GM19438 (cell line): ENCODE measurements at regions not wholly inside any gene's neighbourhood (a gene's known extent, or its start where the extent isn't known, plus 50 kb on each side); places are given as distances from the start of the nearest gene placed in this dataset.
"Not testable (repeated sequence)": the region's sequence is repeated elsewhere in the genome, so short reads cannot be mapped to it uniquely, and the experiment has no call there.

Experiments
- ATAC-seq: cut with Tn5 transposase; IDR thresholded peaks from one replicate; pipeline ENCODE4 v1.9.1; 2021; ENCODE audit warnings: low read depth; ENCODE audit not compliant: unreplicated experiment

DNA sequence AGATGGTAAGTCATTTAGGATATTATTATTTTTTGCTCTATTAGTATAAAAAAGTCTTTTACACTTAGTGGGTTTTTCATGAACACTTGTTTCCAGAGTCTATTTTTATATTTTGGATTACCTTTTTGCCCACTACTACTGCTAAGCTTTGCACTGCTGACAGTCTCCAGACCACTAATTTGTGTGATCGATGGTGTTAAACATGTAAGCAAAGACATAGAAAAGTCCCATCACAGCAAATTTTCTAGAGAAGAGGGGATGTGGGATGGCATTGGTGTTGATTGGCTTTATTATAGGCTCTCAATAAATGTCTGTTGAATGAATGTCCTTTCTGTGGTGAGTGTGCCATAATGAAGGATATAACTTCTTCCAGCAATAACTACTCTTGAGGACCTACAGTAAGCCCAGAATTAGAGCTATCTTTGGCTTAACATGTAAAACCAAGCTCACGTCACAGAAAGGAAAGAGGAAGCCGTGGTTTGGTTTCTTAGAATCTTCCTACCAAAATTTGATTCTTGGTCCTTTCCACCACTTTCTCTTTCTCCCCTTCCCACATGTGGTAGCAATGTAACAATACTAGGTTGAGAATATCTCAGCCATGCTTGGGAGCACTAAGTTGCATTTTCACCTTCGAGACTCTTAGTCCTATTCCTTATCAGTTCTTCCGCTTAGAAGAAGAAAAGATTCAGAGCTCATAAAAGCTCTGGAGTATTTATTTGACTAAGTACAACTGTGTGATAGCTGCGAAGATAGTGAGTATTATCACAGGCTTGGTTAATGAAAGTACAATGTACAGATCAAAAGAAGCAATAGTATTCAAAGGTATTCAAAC is 90.6 kb upstream of the UMPS start:
- no peak for ATAC-seq

DNA sequence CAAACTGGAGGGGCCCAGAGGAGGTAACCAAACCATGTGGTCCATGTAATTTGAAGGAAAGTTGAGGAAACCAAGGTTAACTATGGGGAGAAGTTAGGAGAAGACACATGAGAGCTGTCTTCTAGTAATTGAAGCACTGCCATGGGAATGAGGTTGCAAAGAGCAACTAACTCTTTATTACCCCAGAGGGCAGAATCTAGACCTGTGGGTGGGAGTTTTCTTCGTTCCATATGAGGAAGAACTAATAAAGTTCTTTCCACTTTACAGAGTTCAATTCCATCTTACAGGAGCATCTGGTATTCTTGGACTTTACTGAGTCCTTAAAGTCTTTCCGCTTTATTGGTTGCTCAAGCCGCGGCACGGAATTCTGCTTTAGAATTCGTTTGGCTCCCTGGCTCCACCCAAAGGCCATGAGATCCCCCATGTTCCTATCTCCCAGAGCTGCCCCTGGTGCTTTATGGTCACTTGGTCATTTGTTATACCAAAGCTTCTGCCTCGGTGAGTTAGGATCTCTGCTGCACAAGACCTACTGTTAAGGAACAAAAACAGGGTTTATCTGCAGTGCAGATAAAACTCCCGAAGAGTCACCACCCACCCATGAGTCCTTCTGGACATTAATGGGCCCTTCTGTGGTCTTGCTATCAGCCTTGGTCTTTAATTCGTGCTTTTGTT is 89.5 kb upstream of the UMPS start:
- no peak for ATAC-seq

- ATAC-seq: no peak
These were observed 86.8 kb upstream of the UMPS start for GRCh38 chr3:124643453-124643852.

- ATAC-seq: not testable (repeated sequence)
These were observed 84.1 kb upstream of the UMPS start for GRCh38 chr3:124646186-124646585.

- ATAC-seq: no peak
These were observed 81.7 kb upstream of the UMPS start for GRCh38 chr3:124648551-124648950.

DNA sequence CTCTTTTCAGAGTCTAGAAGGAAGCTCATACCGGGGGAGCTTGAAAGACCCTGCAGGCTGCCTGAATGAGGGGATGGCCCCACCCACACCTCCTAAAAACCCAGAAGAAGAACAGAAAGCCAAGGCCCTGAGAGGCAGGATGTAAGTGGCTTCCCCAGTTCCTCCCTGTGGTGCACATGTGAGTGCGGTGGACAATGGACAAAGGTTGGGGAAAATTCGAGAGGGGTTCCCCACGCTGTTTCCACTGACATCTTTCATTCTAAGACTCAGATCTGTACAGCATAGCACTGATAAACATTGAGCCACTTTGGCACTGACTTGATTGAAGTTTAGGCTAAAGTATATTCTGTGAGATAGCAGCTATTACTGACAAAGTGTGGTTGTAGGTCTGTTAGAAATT is 79.5 kb upstream of the UMPS start:
- no peak for ATAC-seq

- ATAC-seq: not testable (repeated sequence)
These were observed 78.8 kb upstream of the UMPS start for GRCh38 chr3:124651416-124651815.

- no peak for ATAC-seq
These were observed 78.2 kb upstream of the UMPS start for GRCh38 chr3:124652009-124652408.

DNA sequence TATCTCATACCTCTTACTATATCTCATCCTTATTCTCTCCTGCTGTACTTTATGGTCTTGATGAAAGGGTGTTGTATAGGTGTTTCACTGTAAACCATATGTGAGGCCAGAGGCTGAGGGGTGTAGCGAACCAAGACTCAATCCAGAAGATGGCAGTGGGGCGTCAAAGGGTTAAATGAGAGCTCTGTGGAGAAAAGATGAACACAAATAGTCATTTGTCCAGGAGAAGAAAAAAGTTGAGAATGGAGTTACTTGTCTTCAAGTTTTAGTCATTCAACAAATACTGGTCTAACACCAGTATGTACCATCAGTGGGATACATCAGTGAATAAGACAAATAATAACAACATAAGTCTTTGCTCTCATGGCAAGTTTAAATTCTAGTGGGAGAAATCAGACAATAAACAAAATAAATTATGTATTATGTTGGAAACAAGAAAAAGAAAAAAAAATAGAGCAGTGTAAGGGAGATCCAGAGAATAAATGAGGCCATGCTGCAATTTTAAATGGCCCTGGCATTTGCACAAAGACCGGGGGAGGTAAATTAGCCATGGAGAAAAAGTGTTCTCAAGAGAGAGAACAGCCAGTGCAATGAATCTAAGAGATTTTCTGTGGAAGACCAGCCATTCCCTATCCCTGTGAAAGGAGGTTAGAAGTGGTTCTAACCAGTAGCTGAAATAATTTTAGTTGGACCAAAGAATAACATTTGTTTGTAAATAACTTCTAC is 77.0 kb upstream of the UMPS start:
- ATAC-seq: no peak

DNA sequence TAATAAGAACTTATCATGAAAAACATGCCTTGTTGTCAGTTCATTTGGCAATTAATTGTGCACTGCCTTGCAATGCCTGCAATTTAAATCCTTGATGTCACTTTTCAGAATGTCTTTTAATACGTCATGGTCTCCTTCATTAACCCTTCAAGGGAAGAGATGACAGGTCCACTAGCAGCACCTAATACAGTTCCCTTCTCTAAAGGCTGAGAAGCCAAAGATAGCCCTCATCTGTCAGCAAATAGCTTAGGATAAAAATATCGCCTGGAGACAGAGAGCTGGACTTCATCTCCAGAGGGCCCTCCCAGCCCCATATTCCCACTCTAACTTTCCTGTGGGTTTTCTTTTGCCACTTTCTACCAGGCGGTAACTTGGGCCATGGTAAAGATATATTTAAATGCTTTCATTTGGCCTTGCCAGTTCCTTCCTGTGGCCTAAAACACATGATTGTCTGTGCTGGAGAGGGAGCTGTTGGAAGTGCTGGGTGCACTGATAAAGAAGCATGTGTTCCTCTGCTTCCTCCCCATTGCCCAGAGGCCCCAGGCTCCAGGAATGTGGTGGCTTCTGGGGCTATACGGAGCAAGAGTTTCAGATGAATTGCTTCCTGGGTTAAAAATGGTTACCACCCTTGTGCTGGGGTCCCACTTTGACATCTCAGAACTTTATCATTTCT is 76.3 kb upstream of the UMPS start:
- no peak for ATAC-seq

- ATAC-seq: no peak
These were observed 75.8 kb upstream of the UMPS start for GRCh38 chr3:124654470-124654845.

GRCh38 chr3:124656531-124656930 is 73.7 kb upstream of the UMPS start:
- no peak for ATAC-seq

DNA sequence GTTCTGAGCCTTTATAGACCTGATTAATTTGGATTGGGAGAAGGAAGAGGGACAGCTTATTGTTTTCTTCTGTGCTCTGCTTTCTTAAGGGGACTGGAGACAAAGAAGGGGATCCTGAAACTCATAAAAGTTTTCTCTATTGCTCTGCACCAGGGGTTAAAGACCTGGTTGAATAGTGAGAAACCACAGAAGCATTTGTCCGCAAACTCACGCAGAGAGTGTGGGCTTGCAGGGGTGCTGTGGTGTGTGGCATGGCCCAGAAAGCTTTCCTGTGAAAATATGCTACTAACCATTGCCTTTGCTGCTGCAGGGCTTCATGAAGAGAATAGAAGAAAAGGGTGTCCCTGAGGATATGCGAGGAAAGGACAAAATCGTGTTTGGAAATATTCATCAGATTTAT is 73.1 kb upstream of the UMPS start:
- ATAC-seq: no peak

DNA sequence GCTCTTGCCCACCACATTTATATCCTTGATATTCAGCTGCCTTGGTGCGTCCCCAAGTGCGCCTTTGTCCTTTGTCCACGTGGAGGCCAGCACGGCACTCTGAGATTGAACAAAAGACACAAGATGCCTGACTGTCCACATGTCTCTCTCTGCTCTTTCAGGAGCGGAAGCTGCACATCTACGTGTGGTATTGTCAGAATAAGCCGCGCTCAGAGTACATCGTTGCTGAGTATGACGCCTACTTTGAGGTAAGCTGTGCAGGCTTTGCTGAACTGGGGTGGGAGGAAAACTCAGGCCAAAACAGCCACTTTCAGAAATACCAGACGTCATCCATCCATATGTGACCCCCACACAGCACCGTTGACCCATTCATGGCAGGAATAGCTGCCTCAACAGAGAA is 72.0 kb upstream of the UMPS start:
- no peak for ATAC-seq

GRCh38 chr3:124659175-124659574 is 71.1 kb upstream of the UMPS start:
- ATAC-seq: no peak

GRCh38 chr3:124660599-124660998 is 69.7 kb upstream of the UMPS start:
- ATAC-seq: no peak

GRCh38 chr3:124663690-124664089 is 66.6 kb upstream of the UMPS start:
- ATAC-seq: no peak

- ATAC-seq: no peak
These were observed 65.4 kb upstream of the UMPS start for GRCh38 chr3:124664804-124665203.

GRCh38 chr3:124666067-124666466 is 64.2 kb upstream of the UMPS start:
- no peak for ATAC-seq

- no peak for ATAC-seq
These were observed 60.8 kb upstream of the UMPS start for GRCh38 chr3:124669470-124669869.

GRCh38 chr3:124671106-124671505 is 59.1 kb upstream of the UMPS start:
- ATAC-seq: no peak
